ENCODE measurements at regions not wholly inside any gene's neighbourhood (a gene's known extent, or its start where the extent isn't known, plus 50 kb on each side); places are given as distances from the start of the nearest gene placed in this dataset.

- DNase-seq (ENCODE audit: missing footprints) (no peak), ATAC-seq (no peak)
- intact Hi-C loops (cut with DNase I), result no loop called here
These were observed 793.7 kb upstream of the ARGLU1 start for GRCh38 chr13:107361666-107362065.

- no peak for ATAC-seq
- DNase-seq (ENCODE audit: missing footprints), result no peak
- intact Hi-C loops (cut with DNase I), result no loop called here
These were observed 792.1 kb upstream of the ARGLU1 start for GRCh38 chr13:107360010-107360409.

- intact Hi-C loops (cut with DNase I), result no loop called here
- no peak for DNase-seq (ENCODE audit: missing footprints)
- ATAC-seq, result no peak
These were observed 790.9 kb upstream of the ARGLU1 start for GRCh38 chr13:107358866-107359265.

- ATAC-seq (no peak), DNase-seq (ENCODE audit: missing footprints) (no peak)
- intact Hi-C loops (cut with DNase I), result no loop called here
These were observed 783.4 kb upstream of the ARGLU1 start for GRCh38 chr13:107351305-107351704.

- intact Hi-C loops (cut with DNase I), result no loop called here
- no peak for DNase-seq (ENCODE audit: missing footprints)
- ATAC-seq, result no peak
These were observed 781.0 kb upstream of the ARGLU1 start for GRCh38 chr13:107348925-107349324.

- intact Hi-C loops (cut with DNase I), result no loop called here
- DNase-seq (ENCODE audit: missing footprints), result no peak
- ATAC-seq, result no peak
These were observed 780.5 kb upstream of the ARGLU1 start for GRCh38 chr13:107348471-107348870.

GRCh38 chr13:107347641-107348369 is 779.9 kb upstream of the ARGLU1 start:
- intact Hi-C loops (cut with DNase I), result no loop called here
- no peak for ATAC-seq
- DNase-seq (ENCODE audit: missing footprints), result no peak

- ATAC-seq (no peak), DNase-seq (ENCODE audit: missing footprints) (no peak)
- intact Hi-C loops (cut with DNase I), result no loop called here
These were observed 774.8 kb upstream of the ARGLU1 start for GRCh38 chr13:107342747-107343146.

GRCh38 chr13:107339209-107339608 is 771.3 kb upstream of the ARGLU1 start:
- intact Hi-C loops (cut with DNase I), result no loop called here
- DNase-seq (ENCODE audit: missing footprints), result no peak
- ATAC-seq, result no peak

- DNase-seq (ENCODE audit: missing footprints) (no peak), ATAC-seq (no peak)
- intact Hi-C loops (cut with DNase I), result no loop called here
These were observed 764.3 kb upstream of the ARGLU1 start for GRCh38 chr13:107332188-107332587.

GRCh38 chr13:107331359-107331758 is 763.4 kb upstream of the ARGLU1 start:
- intact Hi-C loops (cut with DNase I), result no loop called here
- ATAC-seq, result no peak
- no peak for DNase-seq (ENCODE audit: missing footprints)

GRCh38 chr13:107330484-107330883 is 762.5 kb upstream of the ARGLU1 start:
- DNase-seq (ENCODE audit: missing footprints) (no peak), ATAC-seq (no peak)
- intact Hi-C loops (cut with DNase I), result no loop called here

GRCh38 chr13:107329991-107330390 is 762.1 kb upstream of the ARGLU1 start:
- DNase-seq (ENCODE audit: missing footprints), result no peak
- no peak for ATAC-seq
- intact Hi-C loops (cut with DNase I), result no loop called here

GRCh38 chr13:107324416-107325204 is 756.7 kb upstream of the ARGLU1 start:
- DNase-seq (ENCODE audit: missing footprints) (no peak), ATAC-seq (no peak)
- intact Hi-C loops (cut with DNase I), result no loop called here

GRCh38 chr13:107322228-107322627 is 754.3 kb upstream of the ARGLU1 start:
- DNase-seq (ENCODE audit: missing footprints) (no peak), ATAC-seq (no peak)
- intact Hi-C loops (cut with DNase I), result no loop called here

- DNase-seq (ENCODE audit: missing footprints) (no peak), ATAC-seq (no peak)
- intact Hi-C loops (cut with DNase I), result no loop called here
These were observed 737.2 kb upstream of the ARGLU1 start for GRCh38 chr13:107305178-107305577.

- ATAC-seq, result no peak
- no peak for DNase-seq (ENCODE audit: missing footprints)
- intact Hi-C loops (cut with DNase I), result no loop called here
These were observed 733.9 kb upstream of the ARGLU1 start for GRCh38 chr13:107301724-107302374.

GRCh38 chr13:107299717-107300116 is 731.8 kb upstream of the ARGLU1 start:
- no peak for DNase-seq (ENCODE audit: missing footprints)
- ATAC-seq, result no peak
- intact Hi-C loops (cut with DNase I), result no loop called here

- ATAC-seq (no peak), DNase-seq (ENCODE audit: missing footprints) (no peak)
- intact Hi-C loops (cut with DNase I), result no loop called here
These were observed 728.9 kb upstream of the ARGLU1 start for GRCh38 chr13:107296804-107297203.
